ENCODE measurements at regions not wholly inside any gene's neighbourhood (a gene's known extent, or its start where the extent isn't known, plus 50 kb on each side); places are given as distances from the start of the nearest gene placed in this dataset.

GRCh38 chr3:124576565-124577493 lies 153.4 kb upstream of the UMPS start:
- no peaks in the 10 kb centered on the region for H3K9me3 ChIP-seq (ENCODE audit: control insufficient read depth in 2 of 2, insufficient read depth in 1 of 2, low read depth in 1 of 2, low read length in 1 of 2)
- 54 to 59% methylated on average over 5 of the region's 5 CpGs for WGBS, 2 donors
- peaks cover 0 to 8% of the 10 kb centered on the region in 2 donors for H3K4me1 ChIP-seq (ENCODE audit: control insufficient read depth in 2 of 2, insufficient read depth in 2 of 2, low read length in 1 of 2)
- H3K4me3 ChIP-seq (ENCODE audit: low read depth in 1 of 2, low read length in 2 of 2), result no peak overlapping the region
- H3K27me3 ChIP-seq (ENCODE audit: control insufficient read depth in 1 of 2, insufficient read depth in 2 of 2, low read length in 2 of 2), result no peaks in the 10 kb centered on the region
- H3K36me3 ChIP-seq (ENCODE audit: control insufficient read depth in 2 of 2, insufficient read depth in 2 of 2, low read length in 1 of 2), result no peaks in the 10 kb centered on the region
- H3K27ac ChIP-seq (ENCODE audit: low read depth in 2 of 2, low read length in 1 of 2), result no peak overlapping the region

- 89 to 96% methylated on average over 1 of the region's 1 CpG for WGBS, 2 donors
- H3K36me3 ChIP-seq (ENCODE audit: control insufficient read depth in 2 of 2, insufficient read depth in 2 of 2, low read length in 1 of 2), result no peaks in the 10 kb centered on the region
Observed at GRCh38 chr3:124577494-124578167, 152.6 kb upstream of the UMPS start.

GRCh38 chr3:124579641-124580040 lies 150.6 kb upstream of the UMPS start:
- H3K27me3 ChIP-seq (ENCODE audit: control insufficient read depth in 1 of 2, insufficient read depth in 2 of 2, low read length in 2 of 2), result no peaks in the 10 kb centered on the region
- no peak overlapping the region for H3K27ac ChIP-seq (ENCODE audit: low read depth in 2 of 2, low read length in 1 of 2)
- 91% methylated on average over 2 of the region's 2 CpGs for WGBS, 2 donors
- H3K9me3 ChIP-seq (ENCODE audit: control insufficient read depth in 2 of 2, insufficient read depth in 1 of 2, low read depth in 1 of 2, low read length in 1 of 2), result no peaks in the 10 kb centered on the region
- no peak overlapping the region for H3K4me3 ChIP-seq (ENCODE audit: low read depth in 1 of 2, low read length in 2 of 2)
- H3K4me1 ChIP-seq (ENCODE audit: control insufficient read depth in 2 of 2, insufficient read depth in 2 of 2, low read length in 1 of 2), result peaks cover 0 to 7% of the 10 kb centered on the region in 2 donors
- H3K36me3 ChIP-seq (ENCODE audit: control insufficient read depth in 2 of 2, insufficient read depth in 2 of 2, low read length in 1 of 2), result no peaks in the 10 kb centered on the region

More at GRCh38 chr3:124577494-124578167, 152.6 kb upstream of the UMPS start:
- no peaks in the 10 kb centered on the region for H3K9me3 ChIP-seq (ENCODE audit: control insufficient read depth in 2 of 2, insufficient read depth in 1 of 2, low read depth in 1 of 2, low read length in 1 of 2)
- H3K27ac ChIP-seq (ENCODE audit: low read depth in 2 of 2, low read length in 1 of 2), result no peak overlapping the region
- no peak overlapping the region for H3K4me3 ChIP-seq (ENCODE audit: low read depth in 1 of 2, low read length in 2 of 2)
- H3K4me1 ChIP-seq (ENCODE audit: control insufficient read depth in 2 of 2, insufficient read depth in 2 of 2, low read length in 1 of 2), result peaks cover 0 to 8% of the 10 kb centered on the region in 2 donors
- H3K27me3 ChIP-seq (ENCODE audit: control insufficient read depth in 1 of 2, insufficient read depth in 2 of 2, low read length in 2 of 2), result no peaks in the 10 kb centered on the region

- Histone ChIP-seq H3K4me3 (ENCODE audit: low read depth in 1 of 2, low read length in 2 of 2) (no peak overlapping the region), H3K27ac (ENCODE audit: low read depth in 2 of 2, low read length in 1 of 2) (no peak overlapping the region), H3K27me3 (ENCODE audit: control insufficient read depth in 1 of 2, insufficient read depth in 2 of 2, low read length in 2 of 2) (no peaks in the 10 kb centered on the region), H3K36me3 (ENCODE audit: control insufficient read depth in 2 of 2, insufficient read depth in 2 of 2, low read length in 1 of 2) (no peaks in the 10 kb centered on the region), H3K4me1 (ENCODE audit: control insufficient read depth in 2 of 2, insufficient read depth in 2 of 2, low read length in 1 of 2) (peaks cover 0 to 12% of the 10 kb centered on the region in 2 donors), H3K9me3 (ENCODE audit: control insufficient read depth in 2 of 2, insufficient read depth in 1 of 2, low read depth in 1 of 2, low read length in 1 of 2) (no peaks in the 10 kb centered on the region)
- WGBS, 2 donors, result 75 to 78% methylated on average over 4 of the region's 4 CpGs
Observed at GRCh38 chr3:124582196-124582595, 148.1 kb upstream of the UMPS start.

GRCh38 chr3:124582621-124583395 lies 147.4 kb upstream of the UMPS start:
- WGBS, 2 donors, result 87 to 97% methylated on average over 3 of the region's 3 CpGs
- Histone ChIP-seq H3K9me3 (ENCODE audit: control insufficient read depth in 2 of 2, insufficient read depth in 1 of 2, low read depth in 1 of 2, low read length in 1 of 2) (no peaks in the 10 kb centered on the region), H3K27ac (ENCODE audit: low read depth in 2 of 2, low read length in 1 of 2) (no peak overlapping the region), H3K4me1 (ENCODE audit: control insufficient read depth in 2 of 2, insufficient read depth in 2 of 2, low read length in 1 of 2) (peaks cover 0 to 12% of the 10 kb centered on the region in 2 donors), H3K27me3 (ENCODE audit: control insufficient read depth in 1 of 2, insufficient read depth in 2 of 2, low read length in 2 of 2) (no peaks in the 10 kb centered on the region), H3K36me3 (ENCODE audit: control insufficient read depth in 2 of 2, insufficient read depth in 2 of 2, low read length in 1 of 2) (no peaks in the 10 kb centered on the region), H3K4me3 (ENCODE audit: low read depth in 1 of 2, low read length in 2 of 2) (no peak overlapping the region)

- Histone ChIP-seq H3K27me3 (ENCODE audit: control insufficient read depth in 1 of 2, insufficient read depth in 2 of 2, low read length in 2 of 2) (no peaks in the 10 kb centered on the region), H3K9me3 (ENCODE audit: control insufficient read depth in 2 of 2, insufficient read depth in 1 of 2, low read depth in 1 of 2, low read length in 1 of 2) (no peaks in the 10 kb centered on the region), H3K4me3 (ENCODE audit: low read depth in 1 of 2, low read length in 2 of 2) (peak overlapping the region; percentile 53 to 74), H3K36me3 (ENCODE audit: control insufficient read depth in 2 of 2, insufficient read depth in 2 of 2, low read length in 1 of 2) (no peaks in the 10 kb centered on the region), H3K4me1 (ENCODE audit: control insufficient read depth in 2 of 2, insufficient read depth in 2 of 2, low read length in 1 of 2) (peaks cover 0 to 12% of the 10 kb centered on the region in 2 donors), H3K27ac (ENCODE audit: low read depth in 2 of 2, low read length in 1 of 2) (no peak overlapping the region)
- WGBS, 2 donors, result 21 to 29% methylated on average over 9 of the region's 9 CpGs
Observed at GRCh38 chr3:124584245-124584551, 146.1 kb upstream of the UMPS start.

- H3K27me3 ChIP-seq (ENCODE audit: control insufficient read depth in 1 of 2, insufficient read depth in 2 of 2, low read length in 2 of 2), result no peaks in the 10 kb centered on the region
- H3K4me1 ChIP-seq (ENCODE audit: control insufficient read depth in 2 of 2, insufficient read depth in 2 of 2, low read length in 1 of 2), result peaks cover 0 to 12% of the 10 kb centered on the region in 2 donors
- no peaks in the 10 kb centered on the region for H3K36me3 ChIP-seq (ENCODE audit: control insufficient read depth in 2 of 2, insufficient read depth in 2 of 2, low read length in 1 of 2)
- H3K9me3 ChIP-seq (ENCODE audit: control insufficient read depth in 2 of 2, insufficient read depth in 1 of 2, low read depth in 1 of 2, low read length in 1 of 2), result no peaks in the 10 kb centered on the region
- H3K27ac ChIP-seq (ENCODE audit: low read depth in 2 of 2, low read length in 1 of 2), result peak overlapping the region; percentile 66 to 75
- H3K4me3 ChIP-seq (ENCODE audit: low read depth in 1 of 2, low read length in 2 of 2), result peak overlapping the region; percentile 53 to 74
- 3% methylated on average over 58 to 59 of the region's 59 CpGs for WGBS, 2 donors
Observed at GRCh38 chr3:124584552-124585391, 145.5 kb upstream of the UMPS start.

GRCh38 chr3:124586126-124587052 lies 143.9 kb upstream of the UMPS start:
- no peaks in the 10 kb centered on the region for H3K27me3 ChIP-seq (ENCODE audit: control insufficient read depth in 1 of 2, insufficient read depth in 2 of 2, low read length in 2 of 2)
- H3K4me3 ChIP-seq (ENCODE audit: low read depth in 1 of 2, low read length in 2 of 2), result peak overlapping the region in 1 of 2 donors; percentile 74
- no peaks in the 10 kb centered on the region for H3K36me3 ChIP-seq (ENCODE audit: control insufficient read depth in 2 of 2, insufficient read depth in 2 of 2, low read length in 1 of 2)
- peak overlapping the region in 1 of 2 donors; percentile 75 for H3K27ac ChIP-seq (ENCODE audit: low read depth in 2 of 2, low read length in 1 of 2)
- 72 to 84% methylated on average over 21 of the region's 21 CpGs for WGBS, 2 donors
- H3K4me1 ChIP-seq (ENCODE audit: control insufficient read depth in 2 of 2, insufficient read depth in 2 of 2, low read length in 1 of 2), result peaks cover 0 to 12% of the 10 kb centered on the region in 2 donors
- H3K9me3 ChIP-seq (ENCODE audit: control insufficient read depth in 2 of 2, insufficient read depth in 1 of 2, low read depth in 1 of 2, low read length in 1 of 2), result no peaks in the 10 kb centered on the region
